HepG2 (cell line): ENCODE measurements at regions not wholly inside any gene's neighbourhood (a gene's known extent, or its start where the extent isn't known, plus 50 kb on each side); places are given as distances from the start of the nearest gene placed in this dataset.

Source experiments
- ATAC-seq: fragments of 200-7000 bp; cut with Tn5 transposase; 3 replicates; pipeline ENCODE4 v1.9.1; 2020; ENCODE audit warnings: mild to moderate bottlenecking, moderate library complexity
- BruUV-seq: library from RNA; stranded (reverse); fragments of 400-500 nt; replicated peaks from 2 replicates; lab custom pipeline; 2021; lab: Mats Ljungman, UMichigan
- CTCF ChIA-PET: fragments of 300-600 bp; formaldehyde crosslinking; extraction: SDS; loops from one replicate; lab custom pipeline; 2021; ENCODE audit warnings: low total read pairs, inconsistent platforms, low intra/inter-chr PET ratio; lab: Yijun Ruan, JAX
- POLR2A ChIA-PET: fragments of 350-600 bp; sonication (Branson Sonifier 250); formaldehyde crosslinking; loops from one replicate; lab custom pipeline; 2020; ENCODE audit warnings: antibody characterized with exemption, inconsistent platforms; lab: Yijun Ruan, JAX
- DNase-seq: peaks from one replicate; pipeline ENCODE4 v3.0.0-alpha.2; 2015; ENCODE audit warnings: low spot score
- FAIRE-seq: peaks from 3 replicates; lab custom pipeline; 2011; peaks lifted over from hg19 to GRCh38; lab: Jason Lieb, UNC
- H2AFZ ChIP-seq: one replicate; pipeline ENCODE4 v1.6.1; 2011; ENCODE audit warnings: low read length, inconsistent platforms
- H3K27ac ChIP-seq: fragments of 300-600 bp; 3 replicates; pipeline ENCODE4 v1.8.0; 2011; ENCODE audit warnings: mixed run types, mild to moderate bottlenecking, mixed read lengths, low read length, inconsistent platforms; ENCODE audit not compliant: insufficient read depth; ENCODE audit errors: extremely low read length
- H3K27me3 ChIP-seq, 2 experiments: fragments of 200-600 bp in 1 of 2; 2 replicates in 1 of 2; 3 replicates in 1 of 2; pipeline versions ENCODE4 v1.6.0 to v1.8.0; 2011; ENCODE audit warnings: low read length in 2 of 2, mild to moderate bottlenecking in 2 of 2, moderate library complexity in 2 of 2, inconsistent platforms in 1 of 2; ENCODE audit not compliant: insufficient read depth in 2 of 2, control insufficient read depth in 1 of 2
- H3K36me3 ChIP-seq, 2 experiments: fragments of 200-600 bp in 1 of 2; replicated peaks in 1 of 2; 2 replicates in 1 of 2; 3 replicates in 1 of 2; pipeline versions ENCODE4 v1.5.1 to v1.8.0; 2011; ENCODE audit warnings: low read length in 2 of 2, inconsistent platforms in 1 of 2; ENCODE audit not compliant: insufficient read depth in 2 of 2, control insufficient read depth in 1 of 2
- H3K4me1 ChIP-seq: 2 replicates; pipeline ENCODE4 v1.5.1; 2012; ENCODE audit warnings: low read length, inconsistent platforms; ENCODE audit not compliant: insufficient read depth
- H3K4me2 ChIP-seq: 2 replicates; pipeline ENCODE4 v1.6.0; 2011; ENCODE audit warnings: low read depth, low read length, inconsistent platforms
- H3K4me3 ChIP-seq, 3 experiments: fragments of 200-600 bp in 1 of 3; sonication (generic), shearing (Covaris generic) in 1 of 3; replicated peaks in 1 of 3; 2 replicates each; pipeline ENCODE4 v1.5.1; 2011 to 2016; ENCODE audit warnings: low read length in 3 of 3, inconsistent platforms in 2 of 3, low read depth in 2 of 3, mild to moderate bottlenecking in 2 of 3, control low read depth in 1 of 3, mixed read lengths in 1 of 3; ENCODE audit not compliant: insufficient read depth in 1 of 3
- H3K79me2 ChIP-seq: one replicate; pipeline ENCODE4 v1.6.1; 2011; ENCODE audit warnings: low read length, inconsistent platforms; ENCODE audit not compliant: insufficient read depth
- H3K9ac ChIP-seq: 2 replicates; pipeline ENCODE4 v1.6.0; 2011; ENCODE audit warnings: mild to moderate bottlenecking, low read depth, low read length, inconsistent platforms; ENCODE audit not compliant: insufficient read depth
- H3K9me3 ChIP-seq: 2 replicates; pipeline ENCODE4 v1.5.1; 2012; ENCODE audit warnings: mild to moderate bottlenecking, low read length
- H4K20me1 ChIP-seq: 2 replicates; pipeline ENCODE4 v1.6.0; 2011; ENCODE audit warnings: inconsistent platforms, mild to moderate bottlenecking, low read length, moderate library complexity; ENCODE audit not compliant: insufficient read depth
- ETS1 ChIP-seq: sonication (generic); formaldehyde crosslinking; IDR thresholded peaks from 2 replicates; pipeline ENCODE4 v1.4.0; 2020; ENCODE audit warnings: missing genetic modification reagents
- HNRNPL ChIP-seq: fragments of 200-400 bp; formaldehyde crosslinking; IDR thresholded peaks from 2 replicates; pipeline ENCODE4 v1.6.1; 2017; ENCODE audit warnings: mild to moderate bottlenecking, low read depth, low read length
- ISX ChIP-seq: sonication (generic); formaldehyde crosslinking; conservative IDR thresholded peaks from 2 replicates; pipeline ENCODE4 v1.5.0; 2020; ENCODE audit warnings: missing genetic modification reagents
- KMT2A ChIP-seq: sonication (generic); formaldehyde crosslinking; IDR thresholded peaks from 2 replicates; pipeline ENCODE4 v1.4.0; 2020; ENCODE audit warnings: missing genetic modification reagents
- NFIB ChIP-seq: sonication (generic); formaldehyde crosslinking; IDR thresholded peaks from 2 replicates; pipeline ENCODE4 v1.9.0; 2021; ENCODE audit warnings: missing genetic modification reagents, mild to moderate bottlenecking, borderline replicate concordance
- NR1H2 ChIP-seq: sonication (generic); formaldehyde crosslinking; IDR thresholded peaks from 2 replicates; pipeline ENCODE4 v1.8.1; 2022; ENCODE audit warnings: low read depth, missing genetic modification reagents, borderline replicate concordance
- PTBP1 ChIP-seq: fragments of 200-400 bp; formaldehyde crosslinking; IDR thresholded peaks from 2 replicates; pipeline ENCODE4 v1.6.1; 2018; ENCODE audit warnings: low read length, low read depth; ENCODE audit not compliant: poor library complexity, severe bottlenecking
- RELA ChIP-seq: sonication (generic); formaldehyde crosslinking; IDR thresholded peaks from 2 replicates; pipeline ENCODE4 v1.4.0; 2020; ENCODE audit warnings: missing genetic modification reagents
- ZBED4 ChIP-seq: sonication (generic); formaldehyde crosslinking; IDR thresholded peaks from 2 replicates; pipeline ENCODE4 v1.4.0; 2020; ENCODE audit warnings: missing genetic modification reagents, borderline replicate concordance
- ZNF260 ChIP-seq: sonication (generic); formaldehyde crosslinking; IDR thresholded peaks from 2 replicates; pipeline ENCODE4 v1.4.0; 2020; ENCODE audit warnings: missing genetic modification reagents, low read depth, mild to moderate bottlenecking, borderline replicate concordance
- ZNF30 ChIP-seq: sonication (generic); formaldehyde crosslinking; IDR thresholded peaks from 2 replicates; pipeline ENCODE4 v1.5.0; 2020; ENCODE audit warnings: mild to moderate bottlenecking, missing genetic modification reagents
- ZNF329 ChIP-seq: sonication (generic); formaldehyde crosslinking; IDR thresholded peaks from 2 replicates; pipeline ENCODE4 v1.9.0; 2021; ENCODE audit warnings: low read depth, mild to moderate bottlenecking, missing genetic modification reagents
- ZSCAN9 ChIP-seq: IDR thresholded peaks from 2 replicates; pipeline ENCODE4 v1.6.1; 2016; ENCODE audit warnings: borderline replicate concordance
- WGBS: methylation state at CpG from one replicate; pipeline ENCODE4 v1.1.6; 2017; ENCODE audit warnings: low lambda C conversion rate; 5-methylcytosine and 5-hydroxymethylcytosine counted together
- in situ Hi-C: cut with HindIII; loops from 2 replicates; pipeline ENCODE4 v1.10.0; 2017; ENCODE audit warnings: low pct_unique_long_range_greater_than_20kb; ENCODE audit not compliant: extremely low pct_ligation_motif_present
- intact Hi-C: fragments of 100-400 bp; cut with micrococcal nuclease; formaldehyde crosslinking; loops from one replicate; pipeline ENCODE4 v1.10.0; 2022; ENCODE audit not compliant: unreplicated experiment
- TF ChIP-seq, protein P1 (sequence below): sonication (generic); formaldehyde crosslinking; IDR thresholded peaks from 2 replicates; pipeline ENCODE4 v1.4.0; 2020; ENCODE audit warnings: missing genetic modification reagents, borderline replicate concordance
- TF ChIP-seq, protein P2 (sequence below): sonication (generic); formaldehyde crosslinking; IDR thresholded peaks from 2 replicates; pipeline ENCODE4 v1.5.0; 2020; ENCODE audit warnings: mild to moderate bottlenecking, missing genetic modification reagents

DNA sequence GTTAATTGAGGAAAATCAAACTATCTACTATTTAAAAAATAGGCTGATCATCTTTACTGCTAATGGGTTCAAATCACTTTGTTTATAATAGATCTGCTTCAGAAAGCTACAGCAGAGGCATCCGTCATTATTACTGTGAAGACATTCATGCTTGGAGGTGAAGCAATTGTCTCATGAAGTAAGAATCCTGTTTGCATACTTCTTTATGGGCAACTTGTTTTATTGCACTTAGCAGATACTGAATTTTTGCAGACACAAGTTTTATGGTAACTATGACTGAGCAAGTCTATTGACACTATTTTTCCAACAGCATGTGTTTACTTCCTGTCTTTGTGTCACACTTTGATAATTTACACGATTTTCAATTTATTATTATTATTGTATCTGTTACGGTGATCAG lies 573.9 kb downstream of the RFPL4B start (continued):
- TF ChIP-seq ETS1 (CRISPR knock-in tag) (no peak), ZBED4 (CRISPR knock-in tag) (no peak)
- TF ChIP-seq, protein P1, sequence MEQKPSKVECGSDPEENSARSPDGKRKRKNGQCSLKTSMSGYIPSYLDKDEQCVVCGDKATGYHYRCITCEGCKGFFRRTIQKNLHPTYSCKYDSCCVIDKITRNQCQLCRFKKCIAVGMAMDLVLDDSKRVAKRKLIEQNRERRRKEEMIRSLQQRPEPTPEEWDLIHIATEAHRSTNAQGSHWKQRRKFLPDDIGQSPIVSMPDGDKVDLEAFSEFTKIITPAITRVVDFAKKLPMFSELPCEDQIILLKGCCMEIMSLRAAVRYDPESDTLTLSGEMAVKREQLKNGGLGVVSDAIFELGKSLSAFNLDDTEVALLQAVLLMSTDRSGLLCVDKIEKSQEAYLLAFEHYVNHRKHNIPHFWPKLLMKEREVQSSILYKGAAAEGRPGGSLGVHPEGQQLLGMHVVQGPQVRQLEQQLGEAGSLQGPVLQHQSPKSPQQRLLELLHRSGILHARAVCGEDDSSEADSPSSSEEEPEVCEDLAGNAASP (CRISPR knock-in tag): no peak

DNA sequence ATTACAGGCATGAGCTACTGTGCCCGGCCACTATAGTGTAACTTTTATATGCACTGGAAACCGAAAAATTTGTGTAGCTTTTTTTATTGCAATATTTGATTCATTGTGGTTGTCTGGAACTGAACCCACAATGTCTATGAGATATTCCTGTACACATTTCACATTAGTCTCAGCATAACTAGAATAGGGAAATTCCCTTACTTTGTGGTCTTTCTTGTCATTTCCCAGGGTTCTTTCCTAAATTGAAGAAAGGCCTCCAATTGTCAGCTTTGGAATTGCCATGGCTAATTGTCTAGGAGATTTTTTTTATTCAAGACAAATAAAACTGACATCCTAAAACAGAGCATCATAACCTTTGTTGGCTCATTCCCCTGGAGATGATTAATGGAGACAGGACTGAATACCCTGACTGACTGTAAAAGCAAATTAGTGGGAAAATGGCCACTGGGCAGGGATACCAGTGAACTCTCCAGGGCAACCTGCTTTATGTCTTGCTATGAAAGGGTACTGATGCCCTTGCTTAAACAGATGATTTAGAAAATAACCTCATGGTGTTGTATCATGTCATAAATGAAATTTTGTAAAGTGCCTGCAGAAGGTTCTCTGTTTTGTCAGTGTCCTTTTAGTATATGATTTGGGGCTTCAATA lies 576.9 kb downstream of the RFPL4B start:
- TF ChIP-seq KMT2A (no peak), ZNF30 (no peak), ISX (no peak), RELA (CRISPR knock-in tag) (no peak), NFIB (CRISPR knock-in tag) (no peak), ZSCAN9 (CRISPR knock-in tag) (no peak), HNRNPL (no peak), NR1H2 (no peak), ZNF329 (CRISPR knock-in tag) (no peak), ZNF260 (CRISPR knock-in tag) (no peak), PTBP1 (no peak)
- TF ChIP-seq, protein P2, sequence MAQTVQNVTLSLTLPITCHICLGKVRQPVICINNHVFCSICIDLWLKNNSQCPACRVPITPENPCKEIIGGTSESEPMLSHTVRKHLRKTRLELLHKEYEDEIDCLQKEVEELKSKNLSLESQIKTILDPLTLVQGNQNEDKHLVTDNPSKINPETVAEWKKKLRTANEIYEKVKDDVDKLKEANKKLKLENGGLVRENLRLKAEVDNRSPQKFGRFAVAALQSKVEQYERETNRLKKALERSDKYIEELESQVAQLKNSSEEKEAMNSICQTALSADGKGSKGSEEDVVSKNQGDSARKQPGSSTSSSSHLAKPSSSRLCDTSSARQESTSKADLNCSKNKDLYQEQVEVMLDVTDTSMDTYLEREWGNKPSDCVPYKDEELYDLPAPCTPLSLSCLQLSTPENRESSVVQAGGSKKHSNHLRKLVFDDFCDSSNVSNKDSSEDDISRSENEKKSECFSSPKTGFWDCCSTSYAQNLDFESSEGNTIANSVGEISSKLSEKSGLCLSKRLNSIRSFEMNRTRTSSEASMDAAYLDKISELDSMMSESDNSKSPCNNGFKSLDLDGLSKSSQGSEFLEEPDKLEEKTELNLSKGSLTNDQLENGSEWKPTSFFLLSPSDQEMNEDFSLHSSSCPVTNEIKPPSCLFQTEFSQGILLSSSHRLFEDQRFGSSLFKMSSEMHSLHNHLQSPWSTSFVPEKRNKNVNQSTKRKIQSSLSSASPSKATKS (CRISPR knock-in tag): no peak
- TF ChIP-seq, all 625 proteins: peak for 0

More for the DNA sequence above, 576.9 kb downstream of the RFPL4B start:
- Histone ChIP-seq H3K27ac (no peak overlapping the region), H4K20me1 (no peaks in the 10 kb centered on the region), H3K9me3 (no peaks in the 10 kb centered on the region), H3K79me2 (no peaks in the 10 kb centered on the region), H3K27me3 (no peaks in the 10 kb centered on the region), H2AFZ (no peak overlapping the region), H3K4me1 (no peaks in the 10 kb centered on the region), H3K4me3 (no peak overlapping the region), H3K4me2 (no peak overlapping the region), H3K9ac (no peak overlapping the region), H3K36me3 (no peaks in the 10 kb centered on the region)
- BruUV-seq: no TSS peak
- ChIA-PET CTCF (no interaction called here), POLR2A (no interaction called here)
- ATAC-seq (no peak), FAIRE-seq (no peak), DNase-seq (no peak)
- in situ Hi-C loops: no loop called here
- 39% methylated on average over 2 of the region's 2 CpGs for WGBS
- intact Hi-C loops: no loop called here
